Kidney (tissue), 13 donors: ENCODE measurements at regions not wholly inside any gene's neighbourhood (a gene's known extent, or its start where the extent isn't known, plus 50 kb on each side); places are given as distances from the start of the nearest gene placed in this dataset.

Experiments
- DNase-seq, 5 donors: peaks; one replicate each; pipeline ENCODE4 v3.0.0-alpha.2; 2013 to 2020
- FAIRE-seq: peaks from 2 replicates; lab custom pipeline; 2012; peaks lifted over from hg19 to GRCh38; lab: Jason Lieb, UNC
- H3K27ac ChIP-seq, 2 donors: one replicate each; pipeline ENCODE4 v1.7.0; 2013; ENCODE audit warnings: low read depth in 2 of 2, low read length in 2 of 2, inconsistent platforms in 1 of 2
- H3K27me3 ChIP-seq: one replicate; pipeline ENCODE4 v1.7.1; 2013; ENCODE audit warnings: low read length, inconsistent platforms; ENCODE audit not compliant: control insufficient read depth, insufficient read depth
- H3K36me3 ChIP-seq, 3 donors: one replicate each; pipeline versions ENCODE4 v1.7.0 to v1.7.1; 2013; ENCODE audit warnings: low read length in 3 of 3, control low read depth in 1 of 3, inconsistent platforms in 1 of 3; ENCODE audit not compliant: insufficient read depth in 3 of 3, control insufficient read depth in 2 of 3
- H3K4me1 ChIP-seq, 3 donors: one replicate each; pipeline versions ENCODE4 v1.7.0 to v1.7.1; 2013; ENCODE audit warnings: low read length in 3 of 3, inconsistent platforms in 1 of 3, low read depth in 1 of 3; ENCODE audit not compliant: control insufficient read depth in 2 of 3, insufficient read depth in 2 of 3
- H3K4me3 ChIP-seq, 3 donors: one replicate each; pipeline versions ENCODE4 v1.7.0 to v1.8.1; 2013; ENCODE audit warnings: low read length in 3 of 3, control low read depth in 1 of 3, inconsistent platforms in 1 of 3
- H3K9ac ChIP-seq, 3 donors: one replicate each; pipeline versions ENCODE4 v1.7.0 to v1.7.1; 2013; ENCODE audit warnings: low read length in 3 of 3, control low read depth in 1 of 3, inconsistent platforms in 1 of 3
- H3K9me3 ChIP-seq, 3 donors: one replicate each; pipeline versions ENCODE4 v1.7.0 to v1.7.1; 2013; ENCODE audit warnings: low read length in 3 of 3, control low read depth in 1 of 3, inconsistent platforms in 1 of 3; ENCODE audit not compliant: control insufficient read depth in 2 of 3, insufficient read depth in 1 of 3
- intact Hi-C: fragments of 100-400 bp; cut with DNase I; formaldehyde crosslinking; loops from one replicate; pipeline ENCODE4 v1.11.1; 2022
- TF ChIP-seq, protein P1 (sequence below): IDR thresholded peaks from 3 replicates; pipeline ENCODE4 v1.5.1; 2012; ENCODE audit warnings: mild to moderate bottlenecking, moderate library complexity, borderline replicate concordance; ENCODE audit not compliant: insufficient read depth; ENCODE audit errors: extremely low read depth
- donor health status: control.
- donor health status: control.
- donor health status: control.
- donor health status: control.
- donor health status: control.
- donor health status: DM: yes; HTN: yes; CAD: no.
- donor health status: Normal renal cell carcinoma (clear cell type).

DNA sequence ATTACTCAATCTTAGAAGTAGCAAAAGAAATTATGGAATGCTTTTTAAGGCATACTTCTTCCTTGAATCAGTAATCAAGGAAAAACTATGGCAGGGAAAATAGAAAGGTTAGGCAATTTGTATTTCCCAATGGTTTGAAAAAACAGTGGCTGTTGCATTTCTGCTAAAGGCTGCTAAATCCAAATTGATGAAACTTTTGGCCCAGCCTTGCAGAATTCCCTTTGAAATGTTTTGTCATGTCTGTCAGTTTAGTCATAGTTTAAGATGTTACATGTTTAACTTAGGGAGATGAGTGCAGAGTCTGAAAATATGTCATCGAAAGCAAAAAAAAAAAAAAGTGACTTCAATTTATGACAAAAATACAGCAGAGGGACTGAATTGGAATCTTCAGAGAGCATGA is 878.9 kb upstream of the WWC1 start:
- Histone ChIP-seq H3K36me3 (no peaks in the 10 kb centered on the region), H3K9me3 (no peaks in the 10 kb centered on the region), H3K4me1 (no peaks in the 10 kb centered on the region), H3K4me3 (no peak overlapping the region), H3K27ac (no peak overlapping the region), H3K27me3 (no peaks in the 10 kb centered on the region), H3K9ac (no peak overlapping the region)
- no peak for FAIRE-seq
- DNase-seq, result no peak
- TF ChIP-seq, protein P1, sequence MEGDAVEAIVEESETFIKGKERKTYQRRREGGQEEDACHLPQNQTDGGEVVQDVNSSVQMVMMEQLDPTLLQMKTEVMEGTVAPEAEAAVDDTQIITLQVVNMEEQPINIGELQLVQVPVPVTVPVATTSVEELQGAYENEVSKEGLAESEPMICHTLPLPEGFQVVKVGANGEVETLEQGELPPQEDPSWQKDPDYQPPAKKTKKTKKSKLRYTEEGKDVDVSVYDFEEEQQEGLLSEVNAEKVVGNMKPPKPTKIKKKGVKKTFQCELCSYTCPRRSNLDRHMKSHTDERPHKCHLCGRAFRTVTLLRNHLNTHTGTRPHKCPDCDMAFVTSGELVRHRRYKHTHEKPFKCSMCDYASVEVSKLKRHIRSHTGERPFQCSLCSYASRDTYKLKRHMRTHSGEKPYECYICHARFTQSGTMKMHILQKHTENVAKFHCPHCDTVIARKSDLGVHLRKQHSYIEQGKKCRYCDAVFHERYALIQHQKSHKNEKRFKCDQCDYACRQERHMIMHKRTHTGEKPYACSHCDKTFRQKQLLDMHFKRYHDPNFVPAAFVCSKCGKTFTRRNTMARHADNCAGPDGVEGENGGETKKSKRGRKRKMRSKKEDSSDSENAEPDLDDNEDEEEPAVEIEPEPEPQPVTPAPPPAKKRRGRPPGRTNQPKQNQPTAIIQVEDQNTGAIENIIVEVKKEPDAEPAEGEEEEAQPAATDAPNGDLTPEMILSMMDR, result no peak
- intact Hi-C loops, result no loop called here

DNA sequence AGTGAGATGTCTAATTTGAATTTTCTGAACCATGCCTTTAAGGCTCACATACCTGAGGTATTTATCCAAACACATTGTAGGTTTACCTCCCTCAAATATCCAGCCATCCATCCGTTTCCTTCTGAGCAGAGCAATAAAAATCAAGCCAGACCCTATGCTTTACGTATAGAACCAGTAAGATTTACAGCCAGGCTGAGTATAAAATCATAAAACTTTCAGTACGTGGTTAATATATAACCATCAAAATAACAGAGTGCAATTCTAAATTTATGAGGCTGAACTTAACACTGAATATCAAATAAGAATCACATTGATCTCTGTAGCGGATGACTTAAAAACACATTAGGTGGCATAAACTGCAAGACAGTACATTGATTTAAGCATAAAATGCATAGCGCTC is 877.9 kb upstream of the WWC1 start:
- H3K4me1 ChIP-seq, result no peaks in the 10 kb centered on the region
- H3K9me3 ChIP-seq, result no peaks in the 10 kb centered on the region
- H3K9ac ChIP-seq, result no peak overlapping the region
- TF ChIP-seq, protein P1, result no peak
- H3K36me3 ChIP-seq, result no peaks in the 10 kb centered on the region
- no peak overlapping the region for H3K4me3 ChIP-seq
- peak in 3 of 5 donors; percentile 20 to 59 (median 57) for DNase-seq
- H3K27me3 ChIP-seq, result no peaks in the 10 kb centered on the region
- intact Hi-C loops, result no loop called here
- no peak for FAIRE-seq
- H3K27ac ChIP-seq, result no peak overlapping the region

DNA sequence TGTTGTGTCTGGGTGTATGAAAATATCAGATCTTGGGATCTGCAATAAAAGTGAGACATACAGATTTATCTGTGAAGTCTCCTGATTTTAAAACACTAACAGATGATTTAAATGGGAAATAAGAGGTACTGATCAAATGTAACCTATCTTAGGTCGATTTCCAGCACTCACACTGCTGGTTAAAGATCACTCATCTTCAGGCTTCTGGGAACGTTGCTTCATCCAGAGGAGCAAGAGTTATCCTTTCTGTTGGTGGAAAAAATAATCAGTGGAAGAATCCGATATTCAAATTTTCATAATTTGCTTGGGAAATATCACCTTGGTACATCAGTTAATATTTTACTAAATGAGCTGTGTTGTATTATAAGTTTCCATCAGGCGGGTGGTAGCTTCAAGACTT is 876.8 kb upstream of the WWC1 start:
- Histone ChIP-seq H3K27me3 (no peaks in the 10 kb centered on the region), H3K4me3 (no peak overlapping the region), H3K36me3 (no peaks in the 10 kb centered on the region), H3K9ac (no peak overlapping the region), H3K27ac (no peak overlapping the region), H3K9me3 (no peaks in the 10 kb centered on the region), H3K4me1 (no peaks in the 10 kb centered on the region)
- TF ChIP-seq, protein P1, result no peak
- FAIRE-seq (no peak), DNase-seq (no peak)
- intact Hi-C loops, result no loop called here
